H1 (cell line): ENCODE measurements at regions not wholly inside any gene's neighbourhood (a gene's known extent, or its start where the extent isn't known, plus 50 kb on each side); places are given as distances from the start of the nearest gene placed in this dataset.

Experiments used
- BCL11A ChIP-seq, 2 experiments: IDR thresholded peaks; one replicate each; pipeline ENCODE4 v1.6.1; 2011; ENCODE audit warnings: low read depth in 2 of 2, low read length in 2 of 2, mild to moderate bottlenecking in 2 of 2
- CBX5 ChIP-seq: fragments of 300-800, 300-1000 bp; sonication (generic); IDR thresholded peaks from 2 replicates; pipeline ENCODE4 v1.7.1; 2016; ENCODE audit warnings: antibody characterized with exemption, low read length, low read depth
- CEBPB ChIP-seq: IDR thresholded peaks from 2 replicates; pipeline ENCODE4 v1.6.1; 2012; ENCODE audit warnings: low read depth, low read length
- CHD1 ChIP-seq: IDR thresholded peaks from 2 replicates; pipeline ENCODE4 v1.6.1; 2012; ENCODE audit warnings: low read depth, low read length, improper control_type of control experiment
- CTBP2 ChIP-seq: IDR thresholded peaks from 2 replicates; pipeline ENCODE4 v1.7.0; 2011; ENCODE audit warnings: borderline replicate concordance, mild to moderate bottlenecking, moderate library complexity, mixed read lengths, low read length; ENCODE audit not compliant: insufficient read depth, insufficient read length
- GABPA ChIP-seq: IDR thresholded peaks from 2 replicates; pipeline ENCODE4 v1.6.1; 2011; ENCODE audit warnings: mild to moderate bottlenecking, low read length, moderate library complexity, borderline replicate concordance; ENCODE audit not compliant: insufficient read depth
- HDAC2 ChIP-seq, 2 experiments: fragments of 300-600 bp in 1 of 2; sonication (generic) in 1 of 2; IDR thresholded peaks; 2 replicates each; pipeline ENCODE4 v1.6.1; 2011 to 2012; ENCODE audit warnings: low read depth in 2 of 2, low read length in 2 of 2, mild to moderate bottlenecking in 2 of 2, moderate library complexity in 2 of 2, borderline replicate concordance in 1 of 2, inconsistent platforms in 1 of 2
- JUND ChIP-seq: IDR thresholded peaks from 2 replicates; pipeline ENCODE4 v1.6.1; 2011; ENCODE audit warnings: mild to moderate bottlenecking, improper control_type of control experiment, low read length
- MAFK ChIP-seq: IDR thresholded peaks from 2 replicates; pipeline ENCODE4 v1.6.1; 2012; ENCODE audit warnings: low read depth, mild to moderate bottlenecking, improper control_type of control experiment, low read length
- POU5F1 ChIP-seq: IDR thresholded peaks from 2 replicates; pipeline ENCODE4 v1.6.1; 2011; ENCODE audit warnings: low read depth, mild to moderate bottlenecking, low read length, moderate library complexity
- SIN3A ChIP-seq, 2 experiments: IDR thresholded peaks in 1 of 2; conservative IDR thresholded peaks in 1 of 2; 2 replicates each; pipeline ENCODE4 v1.6.1; 2011 to 2012; ENCODE audit warnings: low read length in 2 of 2, improper control_type of control experiment in 1 of 2, low read depth in 1 of 2, mild to moderate bottlenecking in 1 of 2
- SP4 ChIP-seq: IDR thresholded peaks from 2 replicates; pipeline ENCODE4 v1.6.1; 2012; ENCODE audit warnings: low read length, inconsistent platforms
- TEAD4 ChIP-seq: IDR thresholded peaks from 2 replicates; pipeline ENCODE4 v1.6.1; 2012; ENCODE audit warnings: low read depth, low read length, inconsistent platforms, mixed read lengths
- TF ChIP-seq, protein P1 (sequence below): IDR thresholded peaks from 2 replicates; pipeline ENCODE4 v1.6.1; 2012; ENCODE audit warnings: low read length, inconsistent platforms
- TF ChIP-seq, protein P2 (sequence below): IDR thresholded peaks from 2 replicates; pipeline ENCODE4 v1.6.1; 2011; ENCODE audit warnings: low read length, improper control_type of control experiment

DNA sequence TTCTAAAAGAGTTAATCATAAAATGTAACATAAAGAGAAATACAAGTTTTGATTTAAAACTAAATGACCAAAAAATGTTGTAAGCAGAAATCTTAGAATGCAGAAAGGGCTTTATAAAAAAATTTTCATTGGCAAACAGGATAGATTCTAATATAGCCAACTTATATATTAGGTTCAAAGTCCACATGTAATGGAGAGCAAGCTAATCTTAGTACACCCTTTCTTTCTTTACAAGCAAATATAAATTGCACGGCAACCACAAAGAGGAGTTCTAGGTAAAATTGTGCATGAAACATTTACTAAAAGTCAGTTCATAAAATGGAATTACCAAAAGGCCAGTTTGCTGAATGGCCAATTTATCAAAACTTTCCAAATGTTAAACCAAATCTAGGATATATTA lies 130.6 kb downstream of the NOL4 start (continued):
- TF ChIP-seq, protein P1, sequence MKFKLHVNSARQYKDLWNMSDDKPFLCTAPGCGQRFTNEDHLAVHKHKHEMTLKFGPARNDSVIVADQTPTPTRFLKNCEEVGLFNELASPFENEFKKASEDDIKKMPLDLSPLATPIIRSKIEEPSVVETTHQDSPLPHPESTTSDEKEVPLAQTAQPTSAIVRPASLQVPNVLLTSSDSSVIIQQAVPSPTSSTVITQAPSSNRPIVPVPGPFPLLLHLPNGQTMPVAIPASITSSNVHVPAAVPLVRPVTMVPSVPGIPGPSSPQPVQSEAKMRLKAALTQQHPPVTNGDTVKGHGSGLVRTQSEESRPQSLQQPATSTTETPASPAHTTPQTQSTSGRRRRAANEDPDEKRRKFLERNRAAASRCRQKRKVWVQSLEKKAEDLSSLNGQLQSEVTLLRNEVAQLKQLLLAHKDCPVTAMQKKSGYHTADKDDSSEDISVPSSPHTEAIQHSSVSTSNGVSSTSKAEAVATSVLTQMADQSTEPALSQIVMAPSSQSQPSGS, result no peak
- TF ChIP-seq GABPA (no peak), CBX5 (no peak), HDAC2 (IDR thresholded peaks at IDR 0.05; ENCODE audit: borderline replicate concordance in 1 of 2, low read depth in 2 of 2, low read length in 2 of 2) (no peak), BCL11A (IDR thresholded peaks at IDR 0.05; ENCODE audit: low read depth in 2 of 2, low read length in 2 of 2) (no peak), CHD1 (no peak), JUND (no peak), TEAD4 (no peak), MAFK (no peak), CEBPB (no peak), POU5F1 (no peak), SP4 (no peak), CTBP2 (no peak), SIN3A (conservative IDR thresholded peaks at IDR 0.05 in 1 of 2, IDR thresholded peaks at IDR 0.05 in 1 of 2; ENCODE audit: low read depth in 1 of 2, low read length in 2 of 2) (no peak)
- TF ChIP-seq, protein P2, sequence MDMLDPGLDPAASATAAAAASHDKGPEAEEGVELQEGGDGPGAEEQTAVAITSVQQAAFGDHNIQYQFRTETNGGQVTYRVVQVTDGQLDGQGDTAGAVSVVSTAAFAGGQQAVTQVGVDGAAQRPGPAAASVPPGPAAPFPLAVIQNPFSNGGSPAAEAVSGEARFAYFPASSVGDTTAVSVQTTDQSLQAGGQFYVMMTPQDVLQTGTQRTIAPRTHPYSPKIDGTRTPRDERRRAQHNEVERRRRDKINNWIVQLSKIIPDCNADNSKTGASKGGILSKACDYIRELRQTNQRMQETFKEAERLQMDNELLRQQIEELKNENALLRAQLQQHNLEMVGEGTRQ, result no peak
